Activated T-helper 2 cell treated with anti-CD3 and anti-CD28 coated beads, Interferon-gamma antibody, Interleukin-2, Interleukin-4, amounts not matched to agents 10 μg/mL and 5 μg/mL and 100 μg/mL, durations not matched to agents 14 hours and 24 hours and 36 hours (primary cell): ENCODE measurements at regions not wholly inside any gene's neighbourhood (a gene's known extent, or its start where the extent isn't known, plus 50 kb on each side); places are given as distances from the start of the nearest gene placed in this dataset.
"Not testable (repeated sequence)": the region's sequence is repeated elsewhere in the genome, so short reads cannot be mapped to it uniquely, and the experiment has no call there.

Experiments used
- DNase-seq: peaks from one replicate; pipeline ENCODE4 v3.0.0; 2021; ENCODE audit warnings: low spot score
- H3K27ac Mint-ChIP-seq: one replicate; pipeline ENCODE4 v1.8.0; 2021; ENCODE audit warnings: mixed read lengths
- H3K27me3 Mint-ChIP-seq: one replicate; pipeline ENCODE4 v1.8.0; 2021; ENCODE audit warnings: low read depth, mixed read lengths
- H3K36me3 Mint-ChIP-seq: one replicate; pipeline ENCODE4 v1.8.0; 2021; ENCODE audit warnings: low read depth, mixed read lengths
- H3K4me1 Mint-ChIP-seq: one replicate; pipeline ENCODE4 v1.8.0; 2021; ENCODE audit warnings: low read depth, mixed read lengths
- H3K4me3 Mint-ChIP-seq: one replicate; pipeline ENCODE4 v1.8.0; 2021; ENCODE audit warnings: low read depth, mild to moderate bottlenecking, moderate library complexity, mixed read lengths
- H3K9me3 Mint-ChIP-seq: one replicate; pipeline ENCODE4 v1.8.0; 2021; ENCODE audit warnings: mixed read lengths
- intact Hi-C: fragments of 100-400 bp; cut with micrococcal nuclease; formaldehyde crosslinking; loops from one replicate; pipeline ENCODE4 v1.15.1; 2023

DNA sequence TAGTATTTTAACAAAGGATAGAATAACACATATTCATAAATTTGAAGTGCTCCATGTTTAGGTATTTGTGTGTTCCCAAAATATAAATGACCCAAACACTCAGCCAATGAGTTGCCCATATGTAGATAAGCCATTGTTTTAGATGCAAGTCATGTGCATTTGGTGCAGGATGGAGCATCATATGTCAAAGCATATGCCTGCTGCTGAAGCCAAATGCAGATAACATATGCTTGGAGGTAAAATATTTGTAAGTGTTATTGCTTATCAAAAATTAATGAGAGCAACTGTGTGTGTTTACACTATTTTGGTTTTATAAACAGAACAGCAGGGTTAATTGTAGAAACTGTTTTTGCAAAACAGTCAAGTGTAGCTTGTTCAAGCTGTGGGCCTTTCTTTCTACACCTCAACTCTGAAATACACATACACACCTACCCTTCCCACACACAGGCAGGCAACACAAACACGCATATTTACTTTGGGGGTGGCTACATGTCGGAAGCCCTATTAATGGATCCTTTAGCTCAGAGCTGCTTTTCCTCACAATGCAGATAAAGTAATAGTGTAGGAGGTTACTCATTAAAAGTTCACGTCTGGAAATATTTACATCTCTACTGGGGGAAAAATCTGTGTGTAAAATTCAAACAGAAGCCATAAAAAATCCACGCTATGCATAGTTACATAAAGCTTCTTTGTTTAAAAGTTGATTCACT is 521.4 kb downstream of the ZNF385D start:
- DNase-seq: no peak
- Mint-ChIP-seq H3K4me1 (no peaks in the 10 kb centered on the region), H3K36me3 (no peaks in the 10 kb centered on the region), H3K9me3 (peaks cover 9% of the 10 kb centered on the region), H3K27ac (no peak overlapping the region), H3K4me3 (no peak overlapping the region), H3K27me3 (no peaks in the 10 kb centered on the region)
- intact Hi-C loops: no loop called here

- Mint-ChIP-seq H3K4me1 (no peaks in the 10 kb centered on the region), H3K4me3 (no peak overlapping the region), H3K36me3 (no peaks in the 10 kb centered on the region), H3K27me3 (no peaks in the 10 kb centered on the region), H3K9me3 (peaks cover 5% of the 10 kb centered on the region), H3K27ac (no peak overlapping the region)
- intact Hi-C loops: no loop called here
- no peak for DNase-seq
Measured at GRCh38 chr3:21226086-21226485, 524.9 kb downstream of the ZNF385D start.

GRCh38 chr3:21220944-21221343 is 530.1 kb downstream of the ZNF385D start:
- Mint-ChIP-seq H3K27ac (no peak overlapping the region), H3K36me3 (no peaks in the 10 kb centered on the region), H3K4me3 (no peak overlapping the region), H3K27me3 (no peaks in the 10 kb centered on the region), H3K4me1 (no peaks in the 10 kb centered on the region), H3K9me3 (peaks cover 22% of the 10 kb centered on the region)
- intact Hi-C loops: no loop called here
- no peak for DNase-seq

DNA sequence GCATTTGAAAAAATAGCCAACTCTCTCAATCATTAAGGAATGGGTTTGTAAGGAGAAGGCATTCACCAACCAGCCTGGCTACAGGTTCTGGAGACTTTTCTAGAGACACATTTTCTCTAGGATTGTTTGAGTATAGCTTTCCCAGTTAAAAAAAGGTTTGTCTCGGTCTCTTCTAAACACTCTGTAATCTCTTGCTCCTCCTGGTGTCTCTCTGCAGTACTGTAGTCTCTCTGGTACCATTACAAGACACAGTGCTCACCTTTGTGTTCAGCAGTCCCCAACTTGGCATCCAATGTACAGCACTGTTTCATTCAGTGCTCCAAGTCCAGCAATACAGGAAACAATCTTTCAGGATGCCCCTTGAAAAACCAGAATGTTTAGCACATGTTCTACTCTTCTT is 534.4 kb downstream of the ZNF385D start:
- H3K36me3 Mint-ChIP-seq: no peaks in the 10 kb centered on the region
- H3K4me1 Mint-ChIP-seq: no peaks in the 10 kb centered on the region
- DNase-seq: no peak
- H3K9me3 Mint-ChIP-seq: peaks cover 50% of the 10 kb centered on the region
- no peaks in the 10 kb centered on the region for H3K27me3 Mint-ChIP-seq
- intact Hi-C loops: no loop called here
- no peak overlapping the region for H3K4me3 Mint-ChIP-seq
- no peak overlapping the region for H3K27ac Mint-ChIP-seq

GRCh38 chr3:21204122-21204521 is 546.9 kb downstream of the ZNF385D start:
- H3K27ac Mint-ChIP-seq, H3K4me3 Mint-ChIP-seq, H3K27me3 Mint-ChIP-seq, DNase-seq, H3K36me3 Mint-ChIP-seq, H3K4me1 Mint-ChIP-seq, intact Hi-C loops: not testable (repeated sequence)
- H3K9me3 Mint-ChIP-seq: peaks cover 51% of the 10 kb centered on the region

- no peak for DNase-seq
- H3K4me3 Mint-ChIP-seq: no peak overlapping the region
- no peaks in the 10 kb centered on the region for H3K4me1 Mint-ChIP-seq
- no peaks in the 10 kb centered on the region for H3K36me3 Mint-ChIP-seq
- H3K9me3 Mint-ChIP-seq: peaks cover 8% of the 10 kb centered on the region
- no peak overlapping the region for H3K27ac Mint-ChIP-seq
- no peaks in the 10 kb centered on the region for H3K27me3 Mint-ChIP-seq
- intact Hi-C loops: no loop called here
Measured at GRCh38 chr3:21195203-21195602, 555.8 kb downstream of the ZNF385D start.

GRCh38 chr3:21194036-21194435 is 557.0 kb downstream of the ZNF385D start:
- H3K36me3 Mint-ChIP-seq, H3K4me1 Mint-ChIP-seq, DNase-seq, H3K27ac Mint-ChIP-seq, H3K9me3 Mint-ChIP-seq, H3K4me3 Mint-ChIP-seq, H3K27me3 Mint-ChIP-seq, intact Hi-C loops: not testable (repeated sequence)

GRCh38 chr3:21188459-21188858 is 562.6 kb downstream of the ZNF385D start:
- no peak overlapping the region for H3K27ac Mint-ChIP-seq
- DNase-seq: no peak
- peaks cover 10% of the 10 kb centered on the region for H3K9me3 Mint-ChIP-seq
- H3K4me1 Mint-ChIP-seq: no peaks in the 10 kb centered on the region
- no peak overlapping the region for H3K4me3 Mint-ChIP-seq
- intact Hi-C loops: no loop called here
- no peaks in the 10 kb centered on the region for H3K27me3 Mint-ChIP-seq
- no peaks in the 10 kb centered on the region for H3K36me3 Mint-ChIP-seq

DNA sequence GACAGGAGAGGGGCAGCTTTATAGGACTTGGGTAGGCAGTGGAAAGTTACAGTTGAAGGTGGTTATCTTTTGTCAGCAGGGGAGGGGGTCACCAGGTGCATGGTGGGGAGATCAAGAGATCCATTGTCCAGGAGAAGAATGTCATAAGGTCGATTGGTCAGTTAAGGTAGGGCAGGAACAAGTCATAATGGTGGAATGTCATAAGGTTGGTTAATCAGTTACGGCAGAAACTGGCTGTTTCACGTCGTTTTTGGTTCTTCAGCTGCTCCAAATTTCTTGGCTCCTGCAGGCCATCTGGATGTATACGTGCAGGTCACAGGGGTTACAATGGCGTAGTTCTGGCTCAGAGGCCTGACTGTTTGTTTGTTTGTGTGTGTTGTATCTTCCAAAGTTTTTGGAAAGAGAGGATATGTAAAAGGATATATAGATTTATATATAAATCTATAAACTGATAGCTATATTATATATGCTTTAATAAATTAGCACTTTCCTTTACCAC is 565.1 kb downstream of the ZNF385D start:
- Mint-ChIP-seq H3K4me3 (no peak overlapping the region), H3K4me1 (no peaks in the 10 kb centered on the region), H3K9me3 (peaks cover 10% of the 10 kb centered on the region), H3K27ac (no peak overlapping the region), H3K27me3 (no peaks in the 10 kb centered on the region), H3K36me3 (no peaks in the 10 kb centered on the region)
- intact Hi-C loops: no loop called here
- no peak for DNase-seq

DNA sequence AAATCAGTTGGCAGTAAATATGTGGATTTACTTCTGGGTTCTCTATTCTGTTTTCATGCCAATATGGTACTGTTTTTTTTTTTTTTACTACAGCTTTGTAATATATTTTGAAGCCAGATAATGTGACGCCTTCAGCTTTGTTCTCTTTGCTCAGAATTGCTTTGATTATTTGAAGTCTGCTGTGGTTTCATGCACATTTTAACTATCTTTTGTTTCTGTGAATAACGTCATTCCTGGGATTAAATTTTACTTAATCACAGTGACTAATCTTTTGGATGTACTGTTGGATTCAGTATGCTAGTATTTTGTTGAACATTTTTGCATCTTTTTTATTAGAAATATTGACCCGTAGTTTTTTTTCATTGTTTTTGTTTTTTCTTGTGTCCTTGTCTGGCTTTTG is 576.5 kb downstream of the ZNF385D start:
- no peak for DNase-seq
- H3K4me3 Mint-ChIP-seq: no peak overlapping the region
- intact Hi-C loops: no loop called here
- no peaks in the 10 kb centered on the region for H3K36me3 Mint-ChIP-seq
- H3K9me3 Mint-ChIP-seq: peaks cover 63% of the 10 kb centered on the region
- no peaks in the 10 kb centered on the region for H3K27me3 Mint-ChIP-seq
- no peaks in the 10 kb centered on the region for H3K4me1 Mint-ChIP-seq
- H3K27ac Mint-ChIP-seq: no peak overlapping the region

DNA sequence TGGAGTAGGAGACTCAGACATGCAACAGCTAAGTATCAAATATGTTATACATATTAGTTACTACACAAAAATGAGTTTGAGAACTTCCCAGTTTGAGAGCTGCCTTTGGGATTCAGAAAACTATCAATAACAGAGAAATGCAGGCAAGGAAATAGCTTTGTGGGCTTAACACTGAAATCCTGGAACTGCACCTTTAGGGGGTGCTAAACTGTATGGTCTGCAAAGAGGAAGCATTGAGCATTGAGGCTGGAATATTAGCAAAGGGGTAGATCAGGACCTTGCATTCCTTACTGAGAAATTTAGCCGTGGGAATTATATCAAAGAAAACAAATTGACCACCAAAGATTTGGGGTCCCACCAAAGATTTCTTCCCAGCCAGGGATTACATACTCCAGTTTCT is 580.0 kb downstream of the ZNF385D start:
- H3K9me3 Mint-ChIP-seq: peaks cover 39% of the 10 kb centered on the region
- no peaks in the 10 kb centered on the region for H3K36me3 Mint-ChIP-seq
- H3K4me3 Mint-ChIP-seq: no peak overlapping the region
- no peak for DNase-seq
- no peaks in the 10 kb centered on the region for H3K4me1 Mint-ChIP-seq
- intact Hi-C loops: no loop called here
- H3K27ac Mint-ChIP-seq: no peak overlapping the region
- no peaks in the 10 kb centered on the region for H3K27me3 Mint-ChIP-seq

GRCh38 chr3:21169948-21170347 is 581.1 kb downstream of the ZNF385D start:
- Mint-ChIP-seq H3K27me3 (no peaks in the 10 kb centered on the region), H3K4me3 (no peak overlapping the region), H3K4me1 (no peaks in the 10 kb centered on the region), H3K27ac (no peak overlapping the region), H3K36me3 (no peaks in the 10 kb centered on the region), H3K9me3 (peaks cover 31% of the 10 kb centered on the region)
- intact Hi-C loops: no loop called here
- no peak for DNase-seq

DNA sequence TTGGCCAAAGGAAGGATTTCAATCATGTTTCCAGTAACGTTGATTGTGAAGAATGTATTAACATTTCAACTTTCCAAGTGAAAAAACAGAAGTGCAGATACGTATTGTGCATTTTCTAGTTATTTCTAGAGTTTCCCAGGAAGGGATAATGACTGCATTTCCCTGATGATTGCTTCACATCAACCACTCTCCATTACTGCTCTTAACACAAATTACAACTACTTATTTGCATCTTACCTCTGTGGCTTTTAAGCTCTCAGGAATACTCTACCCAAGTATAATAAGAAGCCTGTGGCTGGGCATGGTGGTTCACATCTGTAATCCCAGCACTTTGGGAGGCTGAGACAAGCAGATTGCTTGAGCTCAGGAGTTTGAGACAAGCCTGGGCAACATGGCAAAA is 582.5 kb downstream of the ZNF385D start:
- no peak for DNase-seq
- intact Hi-C loops: no loop called here
- Mint-ChIP-seq H3K4me3 (no peak overlapping the region), H3K27me3 (no peaks in the 10 kb centered on the region), H3K9me3 (peaks cover 20% of the 10 kb centered on the region), H3K36me3 (no peaks in the 10 kb centered on the region), H3K4me1 (no peaks in the 10 kb centered on the region), H3K27ac (no peak overlapping the region)

DNA sequence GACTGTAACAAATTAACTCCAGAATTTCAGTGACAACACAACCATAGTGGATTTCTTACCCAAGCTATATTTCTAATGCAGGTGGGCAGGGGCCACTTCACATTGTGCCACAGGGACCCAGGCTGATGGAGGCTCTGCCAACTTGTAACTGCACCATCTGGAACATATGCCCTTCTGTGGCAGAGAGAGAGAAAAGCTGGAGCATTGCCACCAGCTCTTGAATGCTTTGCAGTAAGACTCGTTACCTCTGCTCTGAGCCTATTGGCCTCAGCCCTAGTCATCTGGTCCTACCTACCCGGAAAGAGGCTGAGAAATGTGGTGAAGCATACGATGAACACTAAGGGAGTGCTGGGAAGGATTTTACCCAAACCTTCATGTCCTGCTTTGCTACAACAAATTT is 587.1 kb downstream of the ZNF385D start:
- no peak overlapping the region for H3K27ac Mint-ChIP-seq
- no peak for DNase-seq
- H3K9me3 Mint-ChIP-seq: peaks cover 14% of the 10 kb centered on the region
- no peaks in the 10 kb centered on the region for H3K27me3 Mint-ChIP-seq
- intact Hi-C loops: no loop called here
- no peaks in the 10 kb centered on the region for H3K4me1 Mint-ChIP-seq
- no peaks in the 10 kb centered on the region for H3K36me3 Mint-ChIP-seq
- no peak overlapping the region for H3K4me3 Mint-ChIP-seq
